ENCODE measurements at regions not wholly inside any gene's neighbourhood (a gene's known extent, or its start where the extent isn't known, plus 50 kb on each side); places are given as distances from the start of the nearest gene placed in this dataset.

DNA sequence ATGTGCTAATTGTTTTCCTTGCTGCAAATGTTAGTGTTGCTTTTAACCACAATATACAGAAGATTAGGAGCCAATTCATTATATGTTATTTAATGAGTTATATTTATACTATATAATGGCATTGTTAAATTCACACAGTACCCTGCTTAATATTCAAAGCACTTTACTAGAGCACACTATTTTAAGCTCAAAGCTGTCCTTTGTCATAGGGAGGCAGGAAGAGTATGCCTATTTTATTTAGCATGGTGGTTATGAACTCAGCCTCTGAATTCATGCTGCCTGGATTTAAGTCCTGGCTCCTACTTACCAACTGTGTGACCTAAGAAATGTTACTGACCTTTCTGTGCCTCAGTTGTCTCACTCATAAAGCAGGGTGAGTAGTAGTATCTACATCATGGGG lies 80.5 kb downstream of the FASTKD2 start:
- no peak for FAIRE-seq
- no TSS peak for BruUV-seq (replicated peaks)
- TF ChIP-seq CHD1 (IDR thresholded peaks at IDR 0.05; ENCODE audit: low read depth, low read length) (no peak), POLR2AphosphoS2 (IDR thresholded peaks at IDR 0.05; ENCODE audit: low read depth, low read length) (no peak), DPF2 (IDR thresholded peaks at IDR 0.05) (no peak), EP300 (IDR thresholded peaks at IDR 0.05; ENCODE audit: borderline replicate concordance in 1 of 2, control insufficient read depth in 1 of 2, low read depth in 2 of 2, low read length in 2 of 2) (no peak), IKZF1 (conservative IDR thresholded peaks at IDR 0.05) (no peak), ASH2L (IDR thresholded peaks at IDR 0.05; ENCODE audit: borderline replicate concordance, low read depth) (no peak), RB1 (IDR thresholded peaks at IDR 0.05; ENCODE audit: borderline replicate concordance) (no peak), BHLHE40 (IDR thresholded peaks at IDR 0.05; ENCODE audit: borderline replicate concordance in 1 of 2, low read depth in 2 of 2, low read length in 1 of 2) (no peak), POLR2AphosphoS5 (IDR thresholded peaks at IDR 0.05; ENCODE audit: low read length) (no peak), EGR1 (IDR thresholded peaks at IDR 0.05; ENCODE audit: borderline replicate concordance in 1 of 2, low read depth in 2 of 2, low read length in 2 of 2) (no peak), GABPA (IDR thresholded peaks at IDR 0.05; ENCODE audit: low read depth) (no peak)
- TF ChIP-seq, protein P1, sequence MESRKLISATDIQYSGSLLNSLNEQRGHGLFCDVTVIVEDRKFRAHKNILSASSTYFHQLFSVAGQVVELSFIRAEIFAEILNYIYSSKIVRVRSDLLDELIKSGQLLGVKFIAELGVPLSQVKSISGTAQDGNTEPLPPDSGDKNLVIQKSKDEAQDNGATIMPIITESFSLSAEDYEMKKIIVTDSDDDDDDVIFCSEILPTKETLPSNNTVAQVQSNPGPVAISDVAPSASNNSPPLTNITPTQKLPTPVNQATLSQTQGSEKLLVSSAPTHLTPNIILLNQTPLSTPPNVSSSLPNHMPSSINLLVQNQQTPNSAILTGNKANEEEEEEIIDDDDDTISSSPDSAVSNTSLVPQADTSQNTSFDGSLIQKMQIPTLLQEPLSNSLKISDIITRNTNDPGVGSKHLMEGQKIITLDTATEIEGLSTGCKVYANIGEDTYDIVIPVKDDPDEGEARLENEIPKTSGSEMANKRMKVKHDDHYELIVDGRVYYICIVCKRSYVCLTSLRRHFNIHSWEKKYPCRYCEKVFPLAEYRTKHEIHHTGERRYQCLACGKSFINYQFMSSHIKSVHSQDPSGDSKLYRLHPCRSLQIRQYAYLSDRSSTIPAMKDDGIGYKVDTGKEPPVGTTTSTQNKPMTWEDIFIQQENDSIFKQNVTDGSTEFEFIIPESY (IDR thresholded peaks at IDR 0.05) = no peak
- TF ChIP-seq, protein P2, sequence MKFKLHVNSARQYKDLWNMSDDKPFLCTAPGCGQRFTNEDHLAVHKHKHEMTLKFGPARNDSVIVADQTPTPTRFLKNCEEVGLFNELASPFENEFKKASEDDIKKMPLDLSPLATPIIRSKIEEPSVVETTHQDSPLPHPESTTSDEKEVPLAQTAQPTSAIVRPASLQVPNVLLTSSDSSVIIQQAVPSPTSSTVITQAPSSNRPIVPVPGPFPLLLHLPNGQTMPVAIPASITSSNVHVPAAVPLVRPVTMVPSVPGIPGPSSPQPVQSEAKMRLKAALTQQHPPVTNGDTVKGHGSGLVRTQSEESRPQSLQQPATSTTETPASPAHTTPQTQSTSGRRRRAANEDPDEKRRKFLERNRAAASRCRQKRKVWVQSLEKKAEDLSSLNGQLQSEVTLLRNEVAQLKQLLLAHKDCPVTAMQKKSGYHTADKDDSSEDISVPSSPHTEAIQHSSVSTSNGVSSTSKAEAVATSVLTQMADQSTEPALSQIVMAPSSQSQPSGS (IDR thresholded peaks at IDR 0.05; ENCODE audit: low read length) = no peak
- TF ChIP-seq, protein P3, sequence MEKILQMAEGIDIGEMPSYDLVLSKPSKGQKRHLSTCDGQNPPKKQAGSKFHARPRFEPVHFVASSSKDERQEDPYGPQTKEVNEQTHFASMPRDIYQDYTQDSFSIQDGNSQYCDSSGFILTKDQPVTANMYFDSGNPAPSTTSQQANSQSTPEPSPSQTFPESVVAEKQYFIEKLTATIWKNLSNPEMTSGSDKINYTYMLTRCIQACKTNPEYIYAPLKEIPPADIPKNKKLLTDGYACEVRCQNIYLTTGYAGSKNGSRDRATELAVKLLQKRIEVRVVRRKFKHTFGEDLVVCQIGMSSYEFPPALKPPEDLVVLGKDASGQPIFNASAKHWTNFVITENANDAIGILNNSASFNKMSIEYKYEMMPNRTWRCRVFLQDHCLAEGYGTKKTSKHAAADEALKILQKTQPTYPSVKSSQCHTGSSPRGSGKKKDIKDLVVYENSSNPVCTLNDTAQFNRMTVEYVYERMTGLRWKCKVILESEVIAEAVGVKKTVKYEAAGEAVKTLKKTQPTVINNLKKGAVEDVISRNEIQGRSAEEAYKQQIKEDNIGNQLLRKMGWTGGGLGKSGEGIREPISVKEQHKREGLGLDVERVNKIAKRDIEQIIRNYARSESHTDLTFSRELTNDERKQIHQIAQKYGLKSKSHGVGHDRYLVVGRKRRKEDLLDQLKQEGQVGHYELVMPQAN (conservative IDR thresholded peaks at IDR 0.05) = no peak
- TF ChIP-seq, protein P4, sequence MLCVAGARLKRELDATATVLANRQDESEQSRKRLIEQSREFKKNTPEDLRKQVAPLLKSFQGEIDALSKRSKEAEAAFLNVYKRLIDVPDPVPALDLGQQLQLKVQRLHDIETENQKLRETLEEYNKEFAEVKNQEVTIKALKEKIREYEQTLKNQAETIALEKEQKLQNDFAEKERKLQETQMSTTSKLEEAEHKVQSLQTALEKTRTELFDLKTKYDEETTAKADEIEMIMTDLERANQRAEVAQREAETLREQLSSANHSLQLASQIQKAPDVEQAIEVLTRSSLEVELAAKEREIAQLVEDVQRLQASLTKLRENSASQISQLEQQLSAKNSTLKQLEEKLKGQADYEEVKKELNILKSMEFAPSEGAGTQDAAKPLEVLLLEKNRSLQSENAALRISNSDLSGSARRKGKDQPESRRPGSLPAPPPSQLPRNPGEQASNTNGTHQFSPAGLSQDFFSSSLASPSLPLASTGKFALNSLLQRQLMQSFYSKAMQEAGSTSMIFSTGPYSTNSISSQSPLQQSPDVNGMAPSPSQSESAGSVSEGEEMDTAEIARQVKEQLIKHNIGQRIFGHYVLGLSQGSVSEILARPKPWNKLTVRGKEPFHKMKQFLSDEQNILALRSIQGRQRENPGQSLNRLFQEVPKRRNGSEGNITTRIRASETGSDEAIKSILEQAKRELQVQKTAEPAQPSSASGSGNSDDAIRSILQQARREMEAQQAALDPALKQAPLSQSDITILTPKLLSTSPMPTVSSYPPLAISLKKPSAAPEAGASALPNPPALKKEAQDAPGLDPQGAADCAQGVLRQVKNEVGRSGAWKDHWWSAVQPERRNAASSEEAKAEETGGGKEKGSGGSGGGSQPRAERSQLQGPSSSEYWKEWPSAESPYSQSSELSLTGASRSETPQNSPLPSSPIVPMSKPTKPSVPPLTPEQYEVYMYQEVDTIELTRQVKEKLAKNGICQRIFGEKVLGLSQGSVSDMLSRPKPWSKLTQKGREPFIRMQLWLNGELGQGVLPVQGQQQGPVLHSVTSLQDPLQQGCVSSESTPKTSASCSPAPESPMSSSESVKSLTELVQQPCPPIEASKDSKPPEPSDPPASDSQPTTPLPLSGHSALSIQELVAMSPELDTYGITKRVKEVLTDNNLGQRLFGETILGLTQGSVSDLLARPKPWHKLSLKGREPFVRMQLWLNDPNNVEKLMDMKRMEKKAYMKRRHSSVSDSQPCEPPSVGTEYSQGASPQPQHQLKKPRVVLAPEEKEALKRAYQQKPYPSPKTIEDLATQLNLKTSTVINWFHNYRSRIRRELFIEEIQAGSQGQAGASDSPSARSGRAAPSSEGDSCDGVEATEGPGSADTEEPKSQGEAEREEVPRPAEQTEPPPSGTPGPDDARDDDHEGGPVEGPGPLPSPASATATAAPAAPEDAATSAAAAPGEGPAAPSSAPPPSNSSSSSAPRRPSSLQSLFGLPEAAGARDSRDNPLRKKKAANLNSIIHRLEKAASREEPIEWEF (IDR thresholded peaks at IDR 0.05; ENCODE audit: insufficient replicate concordance, low read depth, low read length) = no peak

More for the DNA sequence above, 80.5 kb downstream of the FASTKD2 start:
- Histone ChIP-seq H2AFZ (ENCODE audit: control insufficient read depth, low read depth, low read length) (no peak overlapping the region), H3K4me1 (ENCODE audit: control insufficient read depth, insufficient read depth, low read length) (no peaks in the 10 kb centered on the region), H3K4me3 (no peak overlapping the region), H3K27me3 (replicated peaks in 1 of 2; ENCODE audit: control insufficient read depth in 2 of 2, insufficient read depth in 2 of 2, low read length in 1 of 2) (no peaks in the 10 kb centered on the region), H3K79me2 (ENCODE audit: control insufficient read depth, insufficient read depth, low read length) (no peaks in the 10 kb centered on the region), H3K36me3 (ENCODE audit: control insufficient read depth in 2 of 2, insufficient read depth in 2 of 2, low read length in 1 of 2) (no peaks in the 10 kb centered on the region), H3K9me3 (replicated peaks; ENCODE audit: control insufficient read depth, insufficient read depth, low read length) (no peaks in the 10 kb centered on the region), H4K20me1 (ENCODE audit: control insufficient read depth, insufficient read depth) (no peaks in the 10 kb centered on the region), H3K27ac (ENCODE audit: control insufficient read depth, insufficient read depth) (no peak overlapping the region), H3K9ac (ENCODE audit: control insufficient read depth, insufficient read depth, low read length) (no peak overlapping the region), H3K4me2 (ENCODE audit: control insufficient read depth, insufficient read depth) (no peak overlapping the region)
- DNase-seq (ENCODE audit: low read depth, low spot score) (no peak), ATAC-seq (no peak)
- ChIA-PET RAD21 (ENCODE audit: unreplicated experiment) (interaction anchor here (0.7 kb wide), 1 partner anchor 12 kb away, joined by 3 read pairs; no protein-coding TSS in a partner anchor), SMC1A (ENCODE audit: uncharacterized antibody, unreplicated experiment) (no interaction called here), POLR2A (no interaction called here), CTCF (interaction anchor here (0.6 kb wide), 1 partner anchor 547 kb away, joined by 5 read pairs; no protein-coding TSS in a partner anchor)
- intact Hi-C loops (cut with micrococcal nuclease; ENCODE audit: unreplicated experiment) (no loop called here), in situ Hi-C loops (cut with MboI) (no loop called here)

Data from GM12878 (cell line).